Cardiac muscle cell (in vitro differentiated cells and primary cell): ENCODE measurements at regions not wholly inside any gene's neighbourhood (a gene's known extent, or its start where the extent isn't known, plus 50 kb on each side); places are given as distances from the start of the nearest gene placed in this dataset.

Source experiments
- DNase-seq, 2 donors: peaks; one replicate each; pipeline versions ENCODE4 v3.0.0 to v3.0.0-alpha.2; 2010 to 2017; ENCODE audit warnings: low read depth in 1 of 2, low spot score in 1 of 2
- H3K27ac ChIP-seq: fragments of 200-600 bp; sonication (generic); 2 replicates; pipeline ENCODE4 v1.5.1; 2016
- H3K27me3 ChIP-seq: fragments of 200-600 bp; sonication (generic); 2 replicates; pipeline ENCODE4 v1.6.0; 2016; ENCODE audit warnings: control low read depth
- H3K36me3 ChIP-seq: fragments of 200-600 bp; sonication (generic); 2 replicates; pipeline ENCODE4 v1.5.1; 2016; ENCODE audit warnings: control low read depth
- H3K4me1 ChIP-seq: fragments of 200-600 bp; sonication (generic); 2 replicates; pipeline ENCODE4 v1.8.1; 2017; ENCODE audit warnings: low read depth, mild to moderate bottlenecking, mixed run types
- H3K4me3 ChIP-seq: fragments of 200-600 bp; sonication (generic); 2 replicates; pipeline ENCODE4 v1.5.1; 2016; ENCODE audit warnings: mild to moderate bottlenecking
- H3K9me3 ChIP-seq: fragments of 200-600 bp; sonication (generic); 2 replicates; pipeline ENCODE4 v1.5.1; 2017; ENCODE audit warnings: low read depth, mild to moderate bottlenecking, control low read depth
- TF ChIP-seq, protein P1 (sequence below): IDR thresholded peaks from 2 replicates; pipeline ENCODE4 v1.5.1; 2012; ENCODE audit warnings: low read depth, mild to moderate bottlenecking, low read length

DNA sequence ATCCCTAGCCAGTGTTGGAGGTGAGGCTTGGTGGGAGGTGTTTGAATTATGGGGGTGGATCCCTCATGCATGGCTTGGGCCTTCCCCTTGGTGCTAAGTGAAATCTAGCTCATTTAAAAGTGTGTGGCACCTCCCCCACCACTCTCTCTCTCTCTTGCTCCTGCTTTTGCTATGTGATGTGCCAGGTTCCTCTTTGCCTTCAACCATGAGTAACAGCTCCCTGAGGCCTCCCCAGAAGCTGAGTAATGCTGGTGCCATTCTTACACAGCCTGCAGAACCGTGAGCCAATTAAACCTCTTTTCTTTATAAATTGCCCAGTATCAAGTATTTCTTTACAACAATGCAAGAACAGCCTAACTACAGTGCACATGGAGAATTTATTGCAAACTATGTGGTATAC is 188.8 kb upstream of the POT1 start:
- Histone ChIP-seq H3K4me3 (no peak overlapping the region), H3K9me3 (no peaks in the 10 kb centered on the region), H3K36me3 (no peaks in the 10 kb centered on the region), H3K27me3 (no peaks in the 10 kb centered on the region), H3K27ac (no peak overlapping the region), H3K4me1 (peaks cover 11% of the 10 kb centered on the region)
- TF ChIP-seq, protein P1, sequence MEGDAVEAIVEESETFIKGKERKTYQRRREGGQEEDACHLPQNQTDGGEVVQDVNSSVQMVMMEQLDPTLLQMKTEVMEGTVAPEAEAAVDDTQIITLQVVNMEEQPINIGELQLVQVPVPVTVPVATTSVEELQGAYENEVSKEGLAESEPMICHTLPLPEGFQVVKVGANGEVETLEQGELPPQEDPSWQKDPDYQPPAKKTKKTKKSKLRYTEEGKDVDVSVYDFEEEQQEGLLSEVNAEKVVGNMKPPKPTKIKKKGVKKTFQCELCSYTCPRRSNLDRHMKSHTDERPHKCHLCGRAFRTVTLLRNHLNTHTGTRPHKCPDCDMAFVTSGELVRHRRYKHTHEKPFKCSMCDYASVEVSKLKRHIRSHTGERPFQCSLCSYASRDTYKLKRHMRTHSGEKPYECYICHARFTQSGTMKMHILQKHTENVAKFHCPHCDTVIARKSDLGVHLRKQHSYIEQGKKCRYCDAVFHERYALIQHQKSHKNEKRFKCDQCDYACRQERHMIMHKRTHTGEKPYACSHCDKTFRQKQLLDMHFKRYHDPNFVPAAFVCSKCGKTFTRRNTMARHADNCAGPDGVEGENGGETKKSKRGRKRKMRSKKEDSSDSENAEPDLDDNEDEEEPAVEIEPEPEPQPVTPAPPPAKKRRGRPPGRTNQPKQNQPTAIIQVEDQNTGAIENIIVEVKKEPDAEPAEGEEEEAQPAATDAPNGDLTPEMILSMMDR, result no peak
- DNase-seq, result no peak

DNA sequence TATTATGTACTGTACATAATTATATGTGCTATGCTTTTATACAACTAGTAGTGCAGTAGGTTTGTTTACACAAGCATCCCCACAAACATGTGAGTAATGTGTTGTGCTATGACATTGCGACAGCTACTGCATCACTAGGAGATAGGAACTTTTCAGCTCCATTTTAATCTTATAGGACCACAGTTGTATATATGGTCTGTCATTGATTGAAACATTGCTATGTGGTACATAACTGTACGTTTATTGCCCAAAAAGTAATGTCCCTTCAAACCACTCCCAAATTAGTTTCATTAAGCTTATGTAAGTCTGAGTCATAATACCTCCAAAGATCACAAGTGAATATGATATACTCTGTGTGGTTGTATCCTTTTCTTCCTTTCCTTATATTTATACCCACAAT is 183.2 kb upstream of the POT1 start:
- H3K27ac ChIP-seq, result no peak overlapping the region
- H3K27me3 ChIP-seq, result no peaks in the 10 kb centered on the region
- H3K9me3 ChIP-seq, result no peaks in the 10 kb centered on the region
- no peaks in the 10 kb centered on the region for H3K36me3 ChIP-seq
- no peak overlapping the region for H3K4me3 ChIP-seq
- DNase-seq, result peak in 1 of 2 donors; percentile 23
- TF ChIP-seq, protein P1, result no peak
- H3K4me1 ChIP-seq, result peaks cover 4% of the 10 kb centered on the region

DNA sequence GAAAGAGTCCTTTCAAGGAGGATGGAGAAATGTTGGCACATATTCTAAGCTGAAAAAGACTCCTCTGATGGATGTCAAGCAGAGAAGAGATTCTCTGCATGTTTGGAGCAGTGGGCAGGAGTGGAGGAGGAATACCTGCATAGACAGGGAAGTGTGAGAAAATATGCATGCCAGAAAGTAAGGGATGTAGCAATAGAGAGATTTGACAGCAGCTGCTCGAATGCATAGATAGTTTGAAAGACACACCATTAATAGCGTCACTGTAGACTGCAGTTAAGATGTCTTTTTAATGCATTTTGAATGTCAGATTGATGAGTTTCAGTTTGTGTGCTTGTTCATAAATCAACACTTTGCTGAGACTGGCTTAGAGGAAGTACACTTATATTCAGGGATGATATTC is 169.9 kb upstream of the POT1 start:
- TF ChIP-seq, protein P1, result no peak
- H3K4me3 ChIP-seq, result no peak overlapping the region
- no peaks in the 10 kb centered on the region for H3K36me3 ChIP-seq
- no peaks in the 10 kb centered on the region for H3K9me3 ChIP-seq
- peaks cover 6% of the 10 kb centered on the region for H3K4me1 ChIP-seq
- no peaks in the 10 kb centered on the region for H3K27me3 ChIP-seq
- no peak for DNase-seq
- no peak overlapping the region for H3K27ac ChIP-seq

DNA sequence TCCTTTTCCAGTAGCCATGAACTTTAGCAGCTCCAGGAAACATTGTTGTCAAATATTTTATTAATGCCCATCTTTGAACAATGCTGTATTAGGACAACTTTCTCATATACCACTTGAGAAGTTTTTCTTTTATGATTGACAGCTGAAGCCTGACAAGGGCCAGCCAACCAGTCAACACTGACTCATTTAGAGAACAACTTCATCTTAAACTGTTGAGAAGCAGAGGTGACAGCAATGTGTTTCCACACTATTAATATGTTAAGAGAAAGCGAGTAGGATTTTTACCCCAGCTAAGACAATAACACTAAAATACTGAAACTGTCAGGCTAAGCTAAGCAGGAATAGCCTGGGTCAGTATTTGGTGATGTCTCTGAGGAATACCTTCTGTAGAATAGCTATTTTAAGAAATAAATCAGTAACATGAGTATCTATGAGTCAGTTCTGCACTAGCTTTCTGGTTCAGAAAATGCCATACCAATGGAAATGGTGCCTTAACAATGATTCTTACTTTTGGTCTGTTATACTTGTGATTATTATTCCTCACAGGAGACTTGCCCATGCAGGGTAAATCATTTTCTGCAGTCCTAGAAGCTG is 168.8 kb upstream of the POT1 start:
- DNase-seq, result no peak
- H3K27ac ChIP-seq, result no peak overlapping the region
- TF ChIP-seq, protein P1, result no peak
- no peak overlapping the region for H3K4me3 ChIP-seq
- no peaks in the 10 kb centered on the region for H3K9me3 ChIP-seq
- H3K27me3 ChIP-seq, result no peaks in the 10 kb centered on the region
- H3K4me1 ChIP-seq, result peaks cover 6% of the 10 kb centered on the region
- H3K36me3 ChIP-seq, result no peaks in the 10 kb centered on the region

DNA sequence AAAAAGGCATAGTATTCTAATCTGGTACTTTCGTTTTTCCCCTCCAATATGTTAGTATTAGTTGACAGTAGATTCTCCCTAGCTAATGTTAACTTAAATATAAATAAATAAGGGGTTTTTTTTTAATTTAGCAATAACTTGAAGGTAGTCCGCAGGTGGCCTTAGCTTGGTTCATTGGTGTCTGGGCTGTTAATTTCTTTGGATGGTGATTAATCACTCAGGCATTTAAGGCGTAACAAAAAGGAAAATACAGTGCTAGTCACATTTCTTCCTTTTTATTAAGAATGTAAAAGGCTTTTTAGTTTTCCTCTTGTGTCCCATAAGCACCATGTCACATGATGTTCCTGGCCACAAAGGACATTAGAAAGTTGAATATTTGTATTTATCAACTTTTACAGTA is 161.0 kb upstream of the POT1 start:
- Histone ChIP-seq H3K36me3 (no peaks in the 10 kb centered on the region), H3K27me3 (no peaks in the 10 kb centered on the region), H3K4me1 (peaks cover 3% of the 10 kb centered on the region), H3K9me3 (no peaks in the 10 kb centered on the region), H3K4me3 (no peak overlapping the region), H3K27ac (no peak overlapping the region)
- TF ChIP-seq, protein P1, result no peak
- no peak for DNase-seq
